GM12878 (cell line): ENCODE measurements at regions not wholly inside any gene's neighbourhood (a gene's known extent, or its start where the extent isn't known, plus 50 kb on each side); places are given as distances from the start of the nearest gene placed in this dataset.

Experiments used
- CREB1 ChIP-seq: IDR thresholded peaks from 2 replicates; pipeline ENCODE4 v1.6.1; 2012; ENCODE audit warnings: low read depth, mild to moderate bottlenecking, inconsistent platforms
- CTCF ChIP-seq, 3 experiments: IDR thresholded peaks in 2 of 3; conservative IDR thresholded peaks in 1 of 3; 2 replicates each; pipeline ENCODE4 v1.5.1; 2011; ENCODE audit warnings: low read depth in 3 of 3, low read length in 3 of 3, mild to moderate bottlenecking in 3 of 3, control low read depth in 2 of 3, moderate library complexity in 2 of 3, inconsistent platforms in 1 of 3, mixed read lengths in 1 of 3; ENCODE audit not compliant: control insufficient read depth in 2 of 3, insufficient read depth in 1 of 3; ENCODE audit errors: extremely low read depth in 1 of 3
- GABPA ChIP-seq: IDR thresholded peaks from 2 replicates; pipeline ENCODE4 v1.6.1; 2014; ENCODE audit warnings: antibody characterized with exemption, low read depth, mild to moderate bottlenecking, inconsistent platforms
- MAX ChIP-seq: IDR thresholded peaks from 2 replicates; pipeline ENCODE4 v1.6.1; 2012; ENCODE audit warnings: low read depth, low read length, improper control_type of control experiment
- POLR2AphosphoS5 ChIP-seq: IDR thresholded peaks from 2 replicates; pipeline ENCODE4 v1.6.1; 2011; ENCODE audit warnings: mild to moderate bottlenecking, low read length, inconsistent platforms
- RAD21 ChIP-seq: IDR thresholded peaks from 2 replicates; pipeline ENCODE4 v1.6.1; 2011; ENCODE audit warnings: mild to moderate bottlenecking, low read depth, low read length, moderate library complexity; ENCODE audit not compliant: insufficient read depth
- RCOR1 ChIP-seq: conservative IDR thresholded peaks from 2 replicates; pipeline ENCODE4 v1.6.1; 2012; ENCODE audit warnings: low read depth, low read length, improper control_type of control experiment
- SMC3 ChIP-seq: IDR thresholded peaks from 2 replicates; pipeline ENCODE4 v1.6.1; 2011; ENCODE audit warnings: low read length, improper control_type of control experiment, borderline replicate concordance

GRCh38 chr4:124541652-124542420, 170.7 kb downstream of the ANKRD50 start:
- TF ChIP-seq CTCF (IDR thresholded peaks at IDR 0.05 in 2 of 3, conservative IDR thresholded peaks at IDR 0.05 in 1 of 3; ENCODE audit: control insufficient read depth in 2 of 3, extremely low read depth in 1 of 3, insufficient read depth in 1 of 3, low read depth in 3 of 3, low read length in 3 of 3) (no peak), POLR2AphosphoS5 (no peak), SMC3 (no peak), RCOR1 (no peak), GABPA (no peak), RAD21 (no peak), CREB1 (no peak), MAX (no peak)
